Heart left ventricle (tissue), 16 donors: ENCODE measurements at regions not wholly inside any gene's neighbourhood (a gene's known extent, or its start where the extent isn't known, plus 50 kb on each side); places are given as distances from the start of the nearest gene placed in this dataset.

Experiments used
- ATAC-seq, 4 donors: fragments of 200-7000 bp; cut with Tn5 transposase; one replicate each; pipeline ENCODE4 v1.9.1; 2020 to 2022; ENCODE audit warnings: moderate library complexity in 4 of 4, mild to moderate bottlenecking in 3 of 4, moderate number of reproducible peaks in 1 of 4
- DNase-seq, 5 donors: peaks; one replicate each; pipeline ENCODE4 v3.0.0-alpha.2; 2020
- H3K27ac ChIP-seq, 12 donors: fragments of 200-600 bp; sonication (generic) in 4 of 12; one replicate each; pipeline versions ENCODE4 v1.5.0 to v1.8.0; 2016 to 2022; ENCODE audit warnings: mild to moderate bottlenecking in 2 of 12
- H3K27me3 ChIP-seq, 9 donors: fragments of 200-600 bp; sonication (generic) in 2 of 9; one replicate each; pipeline versions ENCODE4 v1.5.1 to v1.8.0; 2016 to 2022; ENCODE audit warnings: mild to moderate bottlenecking in 3 of 9
- H3K36me3 ChIP-seq, 9 donors: fragments of 200-600 bp; sonication (generic) in 2 of 9; one replicate each; pipeline versions ENCODE4 v1.5.0 to v1.8.0; 2018 to 2022; ENCODE audit warnings: mild to moderate bottlenecking in 2 of 9
- H3K4me1 ChIP-seq, 12 donors: fragments of 200-600 bp; sonication (generic) in 4 of 12; one replicate each; pipeline versions ENCODE4 v1.5.0 to v1.8.0; 2016 to 2022; ENCODE audit warnings: mild to moderate bottlenecking in 3 of 12
- H3K4me3 ChIP-seq, 12 donors: fragments of 200-600 bp; sonication (generic) in 4 of 12; one replicate each; pipeline versions ENCODE4 v1.5.0 to v1.8.0; 2017 to 2022; ENCODE audit warnings: mild to moderate bottlenecking in 9 of 12, moderate library complexity in 4 of 12
- H3K9me3 ChIP-seq, 12 donors: fragments of 200-600 bp; sonication (generic) in 4 of 12; one replicate each; pipeline versions ENCODE4 v1.5.0 to v1.8.0; 2016 to 2022; ENCODE audit warnings: mild to moderate bottlenecking in 1 of 12
- CTCF ChIP-seq, 12 donors: fragments of 200-600 bp; sonication (generic) in 4 of 12; IDR thresholded peaks; one replicate each; pipeline versions ENCODE4 v1.5.0 to v1.8.0; 2018 to 2022; ENCODE audit warnings: antibody characterized with exemption in 12 of 12, mild to moderate bottlenecking in 5 of 12
- POLR2A ChIP-seq, 2 donors: fragments of 450-650 bp; IDR thresholded peaks; one replicate each; pipeline ENCODE4 v1.6.1; 2017; ENCODE audit warnings: antibody characterized with exemption in 2 of 2, mild to moderate bottlenecking in 2 of 2, moderate library complexity in 2 of 2
- WGBS, 4 donors: extraction: QIAGEN DNeasy Blood & Tissue Kit in 2 of 4; methylation state at CpG; one replicate each; pipeline versions ENCODE4 v1.1.5 to v1.1.7; 2013 to 2018; 5-methylcytosine and 5-hydroxymethylcytosine counted together
- intact Hi-C, 10 donors: fragments of 100-400 bp; cut with DNase I; formaldehyde crosslinking; loops; one replicate each; pipeline versions ENCODE4 v1.11.1 to v1.14.2; 2022
- donor health status: ischemic (EF 13 %, LVEDD 7.1; RV severe dilation, severe dysfunction).
- donor health status: healthy with polysubstance abuse.
- donor health status: DM: no; HTN: yes; CAD: no.
- donor health status: DM: no; HTN: no; CAD: no.
- donor health status: ischemic (EF 25% LVEDD 6.9; RV normal size, moderate dysfunction).
- donor health status: ischemic (EF 25% LVEDD 5.7; RV mildly dilated, moderate dysfunction).
- donor health status: healthy.
- donor health status: DM: yes; HTN: yes; CAD: no.
- donor health status: ischemic (EF 35%, LVEDD 5.7; RV mildly dilated, moderate dysfunction).
- donor health status: nonischemic (EF 11% LVEDD 7.7; RV severe dilation, severe dysfunction).
- donor health status: DM: yes; HTN: yes; CAD: no.
- donor health status: PGD.
- donor health status: ischemic (EF 29% LVEDD 5.4; RV normal size, mild dysfunction).
- donor health status: nonischemic (EF 23%, LVEDD 6.1; RV moderate dilation, normal function).

DNA sequence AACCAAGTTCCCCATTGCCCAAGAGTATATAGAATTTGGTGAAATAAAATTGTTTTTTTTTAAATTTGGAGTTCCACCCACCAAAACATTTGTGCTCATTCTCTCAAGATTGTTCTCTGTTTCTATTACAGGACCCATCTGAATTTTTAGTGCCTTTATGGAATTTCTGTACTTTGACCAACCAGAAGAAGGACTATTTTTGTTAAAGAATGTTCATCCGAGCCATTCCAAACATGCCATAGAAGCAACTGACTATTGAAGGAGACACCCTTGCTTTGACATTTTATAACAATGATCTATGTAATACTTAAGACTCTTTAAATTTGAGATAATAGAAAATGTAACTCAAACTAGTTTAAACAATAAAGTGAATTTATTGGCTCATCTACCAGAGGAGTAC lies 655.7 kb upstream of the ADAMTS5 start:
- 82 to 90% (median 88%) methylated on average over 1 of the region's 1 CpG for WGBS, 4 donors
- H3K27me3 ChIP-seq: no peaks in the 10 kb centered on the region
- no peaks in the 10 kb centered on the region for H3K4me1 ChIP-seq
- no peak for TF ChIP-seq CTCF (IDR thresholded peaks at IDR 0.05)
- H3K9me3 ChIP-seq: peaks cover 0 to 9% (median 0%) of the 10 kb centered on the region in 12 donors
- intact Hi-C loops: no loop called here
- no peak overlapping the region for H3K27ac ChIP-seq
- DNase-seq (no peak), ATAC-seq (no peak)
- no peaks in the 10 kb centered on the region for H3K36me3 ChIP-seq
- no peak overlapping the region for H3K4me3 ChIP-seq

- intact Hi-C loops: no loop called here
- no peak for ATAC-seq
- no peak for DNase-seq
- Histone ChIP-seq H3K27ac (no peak overlapping the region), H3K4me3 (no peak overlapping the region), H3K9me3 (peaks cover 0 to 9% (median under 1%) of the 10 kb centered on the region in 12 donors), H3K36me3 (no peaks in the 10 kb centered on the region), H3K27me3 (no peaks in the 10 kb centered on the region), H3K4me1 (no peaks in the 10 kb centered on the region)
- 74 to 89% (median 84%) methylated on average over 2 of the region's 2 CpGs for WGBS, 4 donors
- TF ChIP-seq CTCF (IDR thresholded peaks at IDR 0.05) (no peak), POLR2A (IDR thresholded peaks at IDR 0.05) (no peak)
Observed at GRCh38 chr21:27614231-27614630, 647.3 kb upstream of the ADAMTS5 start.

- ATAC-seq: peak in 1 of 4 donors; percentile 20
- H3K36me3 ChIP-seq: no peaks in the 10 kb centered on the region
- H3K9me3 ChIP-seq: peaks cover 0 to 8% (median 0%) of the 10 kb centered on the region in 12 donors
- TF ChIP-seq CTCF (IDR thresholded peaks at IDR 0.05): no peak
- TF ChIP-seq POLR2A (IDR thresholded peaks at IDR 0.05): no peak
- intact Hi-C loops: no loop called here
- 92 to 98% (median 96%) methylated on average over 8 to 9 of the region's 9 CpGs for WGBS, 4 donors
- no peak overlapping the region for H3K27ac ChIP-seq
- H3K4me1 ChIP-seq: no peaks in the 10 kb centered on the region
- H3K27me3 ChIP-seq: no peaks in the 10 kb centered on the region
- DNase-seq: no peak
- H3K4me3 ChIP-seq: no peak overlapping the region
Observed at GRCh38 chr21:27606422-27606821, 639.5 kb upstream of the ADAMTS5 start.

GRCh38 chr21:27596196-27596595 lies 629.3 kb upstream of the ADAMTS5 start:
- Histone ChIP-seq H3K4me3 (no peak overlapping the region), H3K4me1 (peaks cover 0 to 18% (median 0%) of the 10 kb centered on the region in 12 donors), H3K36me3 (no peaks in the 10 kb centered on the region), H3K27me3 (no peaks in the 10 kb centered on the region), H3K27ac (no peak overlapping the region), H3K9me3 (peaks cover 0 to 13% (median 0%) of the 10 kb centered on the region in 12 donors)
- intact Hi-C loops: no loop called here
- no peak for TF ChIP-seq CTCF (IDR thresholded peaks at IDR 0.05)
- no peak for TF ChIP-seq POLR2A (IDR thresholded peaks at IDR 0.05)
- DNase-seq (no peak), ATAC-seq (no peak)
